GM12892 (cell line): ENCODE measurements at regions not wholly inside any gene's neighbourhood (a gene's known extent, or its start where the extent isn't known, plus 50 kb on each side); places are given as distances from the start of the nearest gene placed in this dataset.

ENCODE experiments used
- POLR2A ChIP-seq: IDR thresholded peaks from 2 replicates; pipeline ENCODE4 v1.6.1; 2011; ENCODE audit warnings: low read depth, low read length, control low read depth
- POLR2AphosphoS5 ChIP-seq: IDR thresholded peaks from 2 replicates; pipeline ENCODE4 v1.6.1; 2011; ENCODE audit warnings: low read depth, low read length, control low read depth

DNA sequence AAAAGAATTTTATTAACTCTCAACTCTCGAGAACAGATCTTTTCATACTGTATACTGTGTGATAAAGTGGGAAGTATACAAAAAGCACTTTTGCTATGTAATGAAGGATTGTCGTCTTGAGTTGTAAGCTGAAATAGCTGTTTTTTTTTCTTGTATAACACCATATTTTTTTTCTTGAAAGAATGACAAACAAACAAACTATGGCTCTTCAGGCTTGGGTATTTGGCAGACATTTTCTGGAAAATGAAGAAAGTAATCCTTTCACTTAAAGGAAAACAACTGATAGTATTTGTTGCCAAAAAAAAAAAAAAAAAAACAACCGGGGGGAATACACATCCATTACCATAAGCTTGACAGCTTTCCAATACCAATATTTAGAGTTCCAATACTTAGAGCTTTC lies 230.4 kb downstream of the ICOS start:
- no peak for TF ChIP-seq POLR2A
- TF ChIP-seq POLR2AphosphoS5, result no peak
